HL-60 (cell line): ENCODE measurements at regions not wholly inside any gene's neighbourhood (a gene's known extent, or its start where the extent isn't known, plus 50 kb on each side); places are given as distances from the start of the nearest gene placed in this dataset.

Experiments used
- GABPA ChIP-seq: IDR thresholded peaks from 2 replicates; pipeline ENCODE4 v1.6.1; 2012; ENCODE audit warnings: low read depth
- POLR2AphosphoS5 ChIP-seq: IDR thresholded peaks from 2 replicates; pipeline ENCODE4 v1.6.1; 2012; ENCODE audit warnings: low read depth
- REST ChIP-seq: IDR thresholded peaks from 2 replicates; pipeline ENCODE4 v1.6.1; 2012; ENCODE audit warnings: low read depth; ENCODE audit not compliant: insufficient replicate concordance
- SPI1 ChIP-seq: IDR thresholded peaks from 2 replicates; pipeline ENCODE4 v1.6.1; 2012; ENCODE audit warnings: low read depth, mild to moderate bottlenecking, borderline replicate concordance
- TF ChIP-seq, protein P1 (sequence below): IDR thresholded peaks from one replicate; pipeline ENCODE4 v1.5.1; 2011; ENCODE audit warnings: low read length, control low read depth, inconsistent platforms; ENCODE audit not compliant: insufficient read depth

DNA sequence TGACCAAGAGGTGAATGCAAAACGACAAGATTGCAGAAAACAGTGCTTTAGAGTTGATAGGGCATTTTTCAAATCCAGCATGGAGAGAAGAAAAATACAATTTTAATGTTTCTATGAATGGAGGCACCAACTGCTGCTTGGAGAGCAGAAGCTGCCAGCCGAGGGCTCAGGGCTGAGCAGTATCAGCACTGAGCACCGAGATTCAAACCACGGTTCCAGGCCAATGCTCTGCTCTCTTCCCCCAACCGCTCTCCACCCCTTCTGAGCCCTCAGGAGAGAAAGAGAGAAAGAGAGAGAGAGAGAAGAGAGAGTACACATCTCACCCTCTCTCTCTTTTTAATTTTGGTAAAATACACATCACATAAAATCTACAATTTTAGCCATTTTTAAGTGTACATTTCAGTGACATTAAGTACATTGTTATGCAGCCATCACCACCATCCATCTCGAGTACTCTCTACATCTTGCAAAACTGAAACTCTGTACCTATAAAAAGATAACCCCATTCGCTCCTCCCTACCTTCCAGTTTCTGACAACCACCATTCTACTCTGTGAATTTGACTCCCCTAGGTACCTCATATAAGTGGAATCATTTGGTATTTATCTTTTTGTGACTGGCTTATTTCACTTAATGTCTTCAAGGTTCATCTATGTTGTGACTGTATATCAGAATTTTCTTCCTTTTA is 333.3 kb downstream of the MIAT start:
- TF ChIP-seq, protein P1, sequence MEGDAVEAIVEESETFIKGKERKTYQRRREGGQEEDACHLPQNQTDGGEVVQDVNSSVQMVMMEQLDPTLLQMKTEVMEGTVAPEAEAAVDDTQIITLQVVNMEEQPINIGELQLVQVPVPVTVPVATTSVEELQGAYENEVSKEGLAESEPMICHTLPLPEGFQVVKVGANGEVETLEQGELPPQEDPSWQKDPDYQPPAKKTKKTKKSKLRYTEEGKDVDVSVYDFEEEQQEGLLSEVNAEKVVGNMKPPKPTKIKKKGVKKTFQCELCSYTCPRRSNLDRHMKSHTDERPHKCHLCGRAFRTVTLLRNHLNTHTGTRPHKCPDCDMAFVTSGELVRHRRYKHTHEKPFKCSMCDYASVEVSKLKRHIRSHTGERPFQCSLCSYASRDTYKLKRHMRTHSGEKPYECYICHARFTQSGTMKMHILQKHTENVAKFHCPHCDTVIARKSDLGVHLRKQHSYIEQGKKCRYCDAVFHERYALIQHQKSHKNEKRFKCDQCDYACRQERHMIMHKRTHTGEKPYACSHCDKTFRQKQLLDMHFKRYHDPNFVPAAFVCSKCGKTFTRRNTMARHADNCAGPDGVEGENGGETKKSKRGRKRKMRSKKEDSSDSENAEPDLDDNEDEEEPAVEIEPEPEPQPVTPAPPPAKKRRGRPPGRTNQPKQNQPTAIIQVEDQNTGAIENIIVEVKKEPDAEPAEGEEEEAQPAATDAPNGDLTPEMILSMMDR, result no peak
- TF ChIP-seq POLR2AphosphoS5 (no peak), SPI1 (no peak), GABPA (no peak), REST (no peak)
